ENCODE measurements at regions not wholly inside any gene's neighbourhood (a gene's known extent, or its start where the extent isn't known, plus 50 kb on each side); places are given as distances from the start of the nearest gene placed in this dataset.

DNA sequence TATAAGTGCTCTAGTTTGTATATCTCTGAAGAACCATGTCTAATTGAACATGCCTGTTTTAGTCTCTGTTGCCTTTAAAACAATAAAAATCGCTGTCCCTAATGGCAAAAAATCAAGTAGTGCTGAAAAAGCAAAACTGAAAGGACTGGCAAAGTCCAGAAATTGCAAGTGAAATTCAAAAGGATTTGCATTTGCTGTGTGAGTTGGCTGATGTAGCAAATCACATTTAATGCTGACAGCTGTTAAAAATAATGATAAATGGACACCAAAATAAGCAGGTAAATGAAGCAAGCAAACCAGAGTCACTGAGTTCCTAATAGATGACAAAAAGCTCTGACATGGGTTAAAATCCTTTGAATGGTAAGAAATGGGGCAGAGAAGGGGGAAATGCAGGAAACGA, 874.1 kb downstream of the GRM8 start:
- DNase-seq = no peak

DNA sequence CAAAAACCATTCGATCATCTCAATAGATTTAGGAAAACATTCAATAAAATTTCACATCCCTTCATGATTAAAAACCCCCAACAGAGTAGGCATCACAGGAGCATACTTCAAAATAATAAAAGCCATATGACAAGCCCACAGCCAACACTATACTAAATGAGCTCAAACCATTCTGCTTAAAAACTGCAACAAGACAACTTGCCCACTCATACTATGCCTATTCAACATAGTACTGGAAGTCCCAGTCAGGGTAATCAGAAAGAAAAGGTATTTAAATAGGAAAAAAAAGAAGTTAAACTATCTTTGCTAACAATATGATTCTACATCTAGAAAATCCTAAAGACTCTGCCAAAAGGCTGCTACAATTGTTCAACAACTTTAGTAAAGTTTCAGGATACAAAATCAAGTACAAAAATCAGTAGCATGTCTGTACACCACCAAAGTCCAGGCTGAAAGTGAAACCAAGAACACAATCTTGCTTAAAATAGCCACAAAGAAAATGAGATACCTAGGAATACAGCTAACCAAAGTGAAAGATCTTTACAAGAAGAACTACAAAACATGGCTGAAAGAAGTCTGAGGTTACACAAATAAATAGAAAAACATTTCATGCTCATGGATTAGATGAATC, 882.6 kb downstream of the GRM8 start:
- DNase-seq = no peak

DNA sequence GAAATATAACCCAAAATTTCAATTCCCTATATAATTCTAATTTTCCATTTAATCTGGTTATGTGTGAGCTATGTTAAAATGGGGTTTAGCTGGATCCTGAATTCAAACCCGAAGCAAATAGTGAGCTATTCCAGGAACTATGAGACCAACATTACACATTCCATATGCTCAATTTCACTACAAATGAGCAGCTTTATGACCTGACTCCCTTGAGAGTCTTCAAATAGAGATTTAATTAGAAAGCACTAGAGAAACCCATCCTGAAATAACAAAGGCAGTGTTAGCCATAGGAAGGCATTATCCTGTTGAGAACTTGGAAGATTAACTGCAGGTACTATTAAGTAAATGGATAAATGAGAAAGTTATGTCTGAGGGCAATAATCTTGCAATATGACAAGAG, 890.0 kb downstream of the GRM8 start:
- no peak for DNase-seq

DNA sequence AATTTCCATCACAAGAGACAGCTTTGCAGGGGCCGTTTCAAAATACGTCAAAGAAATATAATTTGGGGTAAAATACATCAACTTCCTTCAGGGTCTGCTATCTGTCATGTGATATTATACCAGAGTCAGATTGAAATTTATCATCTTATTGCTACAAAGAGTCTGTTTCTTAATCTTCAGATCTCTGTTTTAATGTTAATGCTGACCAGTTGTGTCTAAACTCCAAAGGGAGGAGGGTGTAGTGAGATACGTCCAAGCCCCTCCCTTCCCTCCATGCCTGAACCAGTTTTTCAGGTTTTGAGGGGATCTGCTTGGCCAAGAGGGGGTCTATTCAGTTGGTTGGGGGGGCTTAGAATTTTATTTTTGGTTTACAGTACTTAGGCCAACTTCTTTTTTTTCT, 891.6 kb downstream of the GRM8 start:
- DNase-seq = no peak

DNA sequence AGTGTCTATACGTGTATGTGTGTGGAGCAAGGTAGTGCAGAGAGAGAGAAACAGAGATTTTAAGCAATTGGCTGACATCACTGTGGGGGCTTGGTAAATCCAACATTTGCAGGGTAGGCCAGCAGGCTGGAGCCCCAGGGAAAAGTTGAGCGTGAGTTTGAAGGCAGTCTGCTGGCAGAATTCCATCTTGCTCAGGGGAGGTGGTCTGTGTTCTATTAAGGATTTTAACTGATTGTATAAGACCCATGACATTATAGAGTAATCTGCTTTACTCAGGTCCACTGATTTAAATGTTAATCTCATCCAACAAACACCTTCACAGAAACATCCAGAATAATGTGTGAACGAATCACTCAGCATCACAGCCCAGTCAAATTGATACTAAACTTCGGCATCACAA, 912.9 kb downstream of the GRM8 start:
- no peak for DNase-seq

DNA sequence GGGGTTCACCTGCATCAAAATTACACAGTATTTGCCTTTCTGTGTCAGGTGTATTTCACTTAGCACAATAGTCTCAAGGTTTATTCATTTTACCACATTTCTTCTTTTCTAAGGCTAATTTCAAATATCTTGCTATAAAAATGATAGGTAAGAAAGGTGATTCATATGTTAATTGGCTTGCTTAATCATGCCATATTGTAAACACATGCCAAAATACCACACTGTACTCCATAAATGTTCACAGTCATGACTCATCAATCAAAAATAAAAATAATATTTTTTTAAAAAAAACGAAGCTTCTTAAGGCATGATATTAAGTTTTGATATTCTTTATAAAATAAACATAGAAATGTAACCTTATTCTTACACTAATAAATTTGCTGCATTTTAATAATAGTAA, 947.1 kb downstream of the GRM8 start:
- no peak for DNase-seq

DNA sequence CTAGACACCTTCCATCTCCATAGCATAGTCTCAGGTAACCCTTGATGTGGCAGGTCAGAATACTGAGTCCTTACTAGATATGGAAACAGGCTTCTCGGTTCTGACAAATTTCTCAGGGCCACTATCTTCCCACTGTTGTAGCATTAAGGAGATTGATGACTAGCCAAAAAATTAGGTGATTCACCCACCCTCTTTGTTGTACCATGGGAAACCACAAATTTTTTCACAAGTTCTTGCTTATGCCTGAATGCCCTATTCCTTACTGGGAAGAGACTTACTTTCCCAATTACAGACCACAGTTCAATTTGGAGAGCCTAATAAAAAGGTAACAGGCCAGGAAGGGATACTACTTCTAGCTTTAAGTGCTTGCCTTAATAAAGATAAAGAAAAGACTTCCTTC, 948.8 kb downstream of the GRM8 start:
- no peak for DNase-seq

DNA sequence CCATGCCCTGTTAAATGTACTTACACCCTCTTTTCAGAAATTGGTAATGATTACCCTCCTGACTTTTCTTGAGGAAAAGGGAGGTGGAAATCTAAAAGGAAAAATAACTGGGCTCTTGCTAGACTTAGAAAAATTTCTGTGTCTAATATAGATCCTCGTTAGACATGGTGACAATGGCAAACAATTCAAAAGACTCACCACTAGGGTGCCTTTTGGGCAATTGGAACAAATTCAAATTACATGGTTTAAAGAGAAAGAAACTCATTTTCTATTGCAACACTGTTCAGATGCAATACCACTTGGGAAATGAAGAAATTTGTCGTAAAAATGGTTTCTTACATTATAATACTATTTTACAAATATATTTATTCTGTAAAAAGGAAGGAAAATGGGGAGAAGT, 950.1 kb downstream of the GRM8 start:
- DNase-seq = no peak

DNA sequence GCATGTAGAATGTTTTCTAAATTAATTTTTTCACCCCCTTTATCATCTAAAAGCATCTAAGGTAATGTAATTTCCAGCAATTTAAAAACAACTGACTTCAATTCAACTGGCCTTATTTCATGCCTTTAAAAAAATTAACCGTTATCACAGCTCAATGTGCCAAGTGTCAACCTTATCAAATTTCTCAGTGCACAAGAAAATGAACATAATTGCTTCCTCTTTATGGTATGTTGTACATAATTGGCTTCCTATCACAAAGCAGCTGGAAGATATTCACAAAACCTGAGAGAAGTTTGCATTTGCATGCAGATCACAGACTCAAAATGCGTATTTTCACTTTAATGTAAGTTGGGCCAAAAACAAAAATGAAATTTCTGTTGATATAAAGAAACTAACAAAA, 966.4 kb downstream of the GRM8 start:
- DNase-seq = no peak

DNA sequence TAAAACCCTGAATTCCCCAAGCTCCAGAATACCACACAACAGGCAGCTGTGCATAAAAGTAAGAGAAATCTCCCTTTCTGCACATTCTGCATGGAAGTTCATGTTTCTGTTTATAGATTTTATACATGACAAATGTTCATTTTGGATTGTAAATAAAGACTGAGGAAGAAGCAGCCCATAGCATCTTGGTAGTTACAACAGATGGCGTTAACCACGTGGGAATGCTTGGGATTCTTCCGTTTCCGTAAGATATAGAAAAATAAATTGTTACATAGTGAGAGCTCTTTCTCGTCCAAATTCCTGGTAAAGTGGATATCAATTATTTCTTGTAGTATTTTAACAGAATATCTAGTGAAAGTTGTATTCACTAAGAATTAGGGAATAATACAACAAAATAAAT, 1016.5 kb downstream of the GRM8 start:
- no peak for DNase-seq

DNA sequence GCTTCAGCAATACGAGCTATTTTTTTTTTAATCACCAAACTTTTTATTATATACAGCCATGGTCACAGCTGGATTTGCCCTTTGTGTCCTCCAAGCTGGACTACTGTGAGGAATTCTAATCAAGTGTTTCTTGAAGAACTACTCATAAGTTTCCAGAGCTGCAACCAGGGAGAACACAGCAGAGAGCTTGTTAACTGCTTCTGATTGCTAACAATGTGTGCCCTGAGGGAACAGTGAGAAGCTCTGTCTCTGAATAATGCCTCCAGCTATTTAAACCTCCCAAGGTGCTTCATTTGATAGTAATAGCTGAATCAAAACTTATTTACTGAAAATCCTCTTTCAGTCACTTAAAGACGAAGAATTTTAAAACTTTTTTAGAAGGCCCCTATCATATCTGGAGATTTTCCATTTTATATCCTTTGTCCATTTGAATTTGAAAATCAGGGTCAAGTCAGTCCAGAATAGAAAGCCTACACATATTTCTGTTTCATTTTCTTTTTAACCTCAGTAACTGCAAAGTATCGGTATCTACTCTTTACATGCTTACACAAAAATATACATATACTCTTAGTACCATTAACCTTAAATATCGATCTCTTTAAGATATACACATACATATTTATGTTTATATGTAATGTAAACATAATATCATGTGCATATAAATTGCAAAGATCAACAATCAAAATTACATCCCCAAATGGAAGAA, 1024.2 kb downstream of the GRM8 start:
- no peak for DNase-seq

DNA sequence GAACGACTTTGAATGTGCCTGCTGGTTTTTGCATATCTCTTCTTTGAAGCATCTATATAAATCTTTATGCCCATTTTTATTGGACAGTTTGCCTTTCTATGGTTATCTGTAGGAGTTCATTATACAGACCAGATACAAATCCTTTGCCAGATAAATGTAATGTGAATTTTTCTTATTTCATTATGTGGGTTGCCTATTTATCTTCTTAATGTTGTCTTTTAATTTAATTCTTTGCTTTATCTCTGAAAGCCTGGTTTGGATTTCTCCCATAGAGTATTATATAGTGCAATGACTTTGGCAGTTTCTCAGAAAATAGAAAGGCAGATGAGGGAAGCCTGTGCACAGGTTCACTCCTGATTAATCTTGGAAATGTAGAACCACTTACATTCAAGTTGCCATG, 1025.1 kb downstream of the GRM8 start:
- DNase-seq = no peak

DNA sequence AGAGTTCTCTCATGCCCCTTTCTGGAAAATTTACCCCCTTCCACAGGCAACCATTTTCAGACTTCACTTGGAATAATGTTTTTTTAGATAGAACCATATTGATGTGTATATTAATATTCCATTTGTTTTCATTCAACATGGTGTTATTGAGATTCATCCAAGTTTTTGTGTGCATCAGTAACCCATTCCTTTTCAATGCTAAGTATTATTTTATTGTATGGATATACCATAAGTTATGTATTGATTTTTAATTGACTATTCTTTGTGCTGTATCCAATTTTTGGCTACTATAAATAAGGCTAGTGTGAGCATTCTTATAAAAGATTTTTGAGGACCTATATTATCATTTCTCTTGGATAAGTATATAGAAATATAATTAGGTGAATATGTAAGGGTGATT, 1025.7 kb downstream of the GRM8 start:
- no peak for DNase-seq

DNA sequence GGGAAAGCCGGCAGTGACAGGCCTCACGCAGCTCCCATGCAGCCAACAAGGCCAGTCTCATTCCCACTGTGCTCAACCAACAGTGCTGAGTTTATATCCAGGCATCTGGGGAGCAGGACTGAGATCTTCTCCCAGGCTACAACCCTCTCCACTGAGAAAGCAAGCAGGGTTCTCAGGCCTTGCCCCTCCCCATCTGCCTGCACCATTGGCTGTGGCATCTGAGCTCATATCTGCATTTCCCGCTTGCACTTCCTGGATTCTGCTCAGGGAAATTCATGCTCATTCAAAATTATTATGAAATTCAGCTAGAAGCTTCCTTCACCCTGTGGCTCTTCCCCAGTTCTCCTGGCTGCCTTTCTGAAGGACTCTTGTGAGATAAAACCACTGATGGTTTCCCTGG, 1029.0 kb downstream of the GRM8 start:
- DNase-seq = no peak

DNA sequence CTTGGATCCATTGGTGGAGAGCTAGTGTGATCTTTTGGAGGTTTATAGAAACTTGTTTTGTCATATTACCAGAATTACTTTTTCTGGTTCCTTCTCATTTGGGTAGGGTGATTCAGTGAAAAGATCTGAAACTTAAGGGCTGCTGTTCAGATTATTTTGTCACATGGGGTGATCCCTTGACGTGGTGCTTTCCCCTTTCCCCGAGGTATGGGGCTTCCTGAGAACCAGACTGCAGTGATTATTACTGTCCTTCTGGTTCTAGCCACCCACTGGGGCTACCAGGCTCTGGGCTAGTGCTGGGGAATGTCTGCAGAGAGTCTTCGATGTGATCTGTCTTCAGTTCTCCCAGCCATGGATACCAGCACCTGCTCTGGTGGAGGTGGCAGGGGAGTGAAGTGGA, 1030.0 kb downstream of the GRM8 start:
- DNase-seq = no peak

DNA sequence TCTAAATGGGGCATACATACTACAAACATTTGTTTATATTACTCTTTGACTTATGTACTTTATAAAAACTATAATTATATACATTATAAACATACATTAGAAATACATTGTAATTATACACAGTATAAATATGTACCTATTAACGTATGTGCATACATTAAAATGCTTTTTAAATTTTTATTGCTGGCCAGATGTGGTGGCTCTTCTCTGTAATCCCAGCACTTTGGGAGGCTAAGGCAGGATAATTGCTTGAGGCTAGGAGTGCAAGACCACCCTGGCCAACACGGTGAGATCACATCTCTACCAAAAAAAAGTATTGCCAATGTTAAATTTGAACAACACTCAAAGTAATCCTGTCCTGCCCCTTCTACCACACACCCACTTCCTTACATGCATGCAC, 1037.0 kb downstream of the GRM8 start:
- DNase-seq = no peak

DNA sequence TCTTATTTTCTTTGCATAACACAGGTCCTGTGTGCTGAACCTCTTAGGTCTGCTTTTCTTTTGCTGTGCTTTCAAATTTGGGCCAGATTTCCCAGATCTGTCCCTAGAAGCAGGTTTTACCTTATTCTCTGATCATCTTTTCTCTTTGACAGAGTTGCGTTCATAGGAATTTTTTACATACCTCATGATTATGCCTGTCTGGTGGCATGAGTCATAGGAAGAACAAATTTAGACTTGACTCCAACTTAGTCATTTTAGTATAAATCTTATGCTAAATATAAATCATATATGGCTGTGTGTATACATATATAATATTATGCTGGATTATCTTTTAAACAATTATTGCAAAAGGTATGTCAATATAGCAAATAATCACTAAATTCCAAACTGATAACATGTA, 1038.9 kb downstream of the GRM8 start:
- DNase-seq = no peak

DNA sequence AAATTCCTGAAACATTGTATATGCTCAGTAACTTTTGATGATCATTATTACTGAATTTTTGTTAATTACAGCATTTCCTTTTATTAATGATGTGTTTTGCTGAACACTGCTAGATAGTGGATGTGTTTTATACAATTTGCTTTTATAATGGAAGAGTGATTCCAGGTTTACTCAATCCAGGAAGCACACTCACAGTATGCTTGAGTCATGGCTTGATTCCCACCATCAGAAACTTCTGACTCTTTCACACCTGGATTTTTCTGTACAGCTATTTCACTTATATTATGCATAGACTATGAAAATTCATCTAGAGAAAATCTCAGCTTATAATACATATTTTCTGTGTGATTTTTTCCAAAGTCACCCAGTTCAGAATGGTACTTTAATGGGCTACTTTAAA, 1040.9 kb downstream of the GRM8 start:
- no peak for DNase-seq

DNA sequence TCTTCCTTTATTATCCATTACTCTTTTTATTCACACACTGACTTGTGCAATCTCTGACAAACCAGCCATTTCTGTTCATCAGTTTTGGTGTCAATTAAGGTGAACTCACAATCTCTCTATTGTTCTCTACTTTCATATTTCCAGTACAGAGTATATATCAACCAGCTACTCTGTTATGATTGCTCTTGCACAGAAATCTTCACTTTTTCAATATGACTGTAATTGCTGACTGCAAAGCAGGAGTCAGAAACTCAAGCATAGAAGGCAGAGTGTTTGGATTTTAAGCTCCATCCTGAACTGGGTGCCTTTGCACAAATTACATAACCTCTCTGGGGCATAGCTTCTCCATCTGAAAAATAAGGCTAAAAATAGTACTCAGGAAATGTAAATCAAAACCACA, 1042.0 kb downstream of the GRM8 start:
- DNase-seq = no peak

DNA sequence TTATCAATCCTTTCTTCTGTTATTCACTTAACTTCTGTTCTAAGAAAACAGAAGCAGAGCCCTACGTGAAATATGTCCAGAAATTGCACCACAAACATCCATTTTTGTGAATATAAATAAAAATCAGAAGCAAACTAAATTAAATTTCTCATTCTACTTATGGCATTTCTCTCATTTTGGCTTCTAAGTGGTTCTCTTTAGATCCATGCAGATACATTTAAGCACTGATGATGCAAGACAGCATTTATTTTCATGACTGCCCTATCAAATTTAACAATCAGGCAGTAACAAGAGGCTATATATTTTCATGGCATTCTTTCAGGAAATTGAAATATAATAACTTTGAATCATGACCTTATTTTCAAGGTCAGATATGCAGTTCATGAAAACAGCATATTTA, 1049.6 kb downstream of the GRM8 start:
- DNase-seq = no peak

DNA sequence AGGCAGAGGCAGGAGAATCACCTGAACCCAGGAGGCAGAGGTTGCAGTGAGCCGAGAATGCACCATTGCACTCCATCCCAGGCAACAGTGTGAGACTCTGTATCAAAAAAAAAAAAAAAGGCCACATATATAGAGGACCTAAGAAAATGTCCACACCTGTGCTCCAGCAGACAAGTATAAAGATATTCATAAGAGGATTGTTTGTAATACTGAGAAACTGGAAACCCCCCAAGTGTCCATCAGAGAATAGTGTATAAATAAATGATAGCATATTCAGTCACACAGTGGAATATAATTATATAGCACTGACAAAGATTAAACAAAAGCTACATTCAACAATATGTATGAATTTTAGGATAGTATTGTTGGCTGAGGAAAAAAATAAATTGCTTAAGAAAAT, 1050.6 kb downstream of the GRM8 start:
- DNase-seq = no peak

DNA sequence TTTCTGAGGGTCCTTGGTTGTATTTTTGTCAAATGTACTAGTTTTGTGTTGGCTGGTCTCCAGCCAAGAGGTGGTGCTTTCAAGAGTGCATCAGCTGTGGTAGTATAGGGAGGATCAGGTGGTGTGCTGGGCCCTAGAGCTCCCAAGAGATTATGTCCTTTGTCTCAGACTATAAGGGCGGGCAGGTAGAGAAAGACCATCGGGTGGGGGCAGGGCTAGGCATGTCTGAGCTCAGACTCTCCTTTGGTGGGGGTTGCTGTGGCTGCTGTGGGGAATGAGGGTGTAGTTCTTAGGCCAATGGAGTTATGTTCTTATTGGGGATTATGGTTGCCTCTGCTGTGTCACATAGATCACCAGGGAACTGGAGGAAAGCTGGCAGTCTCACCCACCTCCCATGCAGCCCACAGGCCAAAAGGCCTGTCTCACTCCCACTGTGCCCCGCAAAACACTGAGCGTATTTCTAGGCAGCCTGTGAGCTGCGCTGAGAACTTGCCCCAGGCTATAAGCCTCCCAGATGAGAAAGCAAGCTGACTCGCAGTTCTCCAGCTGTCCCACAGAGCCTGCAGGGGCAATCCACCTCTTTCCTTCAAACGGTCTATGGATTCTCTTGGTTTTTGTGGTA, 1066.7 kb downstream of the GRM8 start:
- no peak for DNase-seq

DNA sequence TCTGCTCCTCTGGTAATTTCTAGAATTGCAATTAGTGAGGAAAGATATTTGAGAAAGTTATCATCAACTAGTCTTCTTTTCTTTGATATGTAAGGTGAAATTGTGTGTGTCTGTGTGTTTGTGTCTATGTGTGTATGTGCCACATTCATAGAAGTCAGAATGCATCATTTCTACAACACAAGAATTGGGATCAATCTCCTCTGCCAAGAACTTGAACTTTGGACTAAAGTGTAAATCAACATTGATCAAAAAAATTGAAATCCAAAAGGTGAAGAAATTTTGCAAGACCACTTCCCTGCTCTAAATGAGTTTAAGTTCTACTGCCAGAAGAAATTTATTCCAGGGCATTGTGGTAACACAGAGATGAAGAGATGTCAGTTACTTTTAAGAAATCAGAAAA, 1072.8 kb downstream of the GRM8 start:
- no peak for DNase-seq

DNA sequence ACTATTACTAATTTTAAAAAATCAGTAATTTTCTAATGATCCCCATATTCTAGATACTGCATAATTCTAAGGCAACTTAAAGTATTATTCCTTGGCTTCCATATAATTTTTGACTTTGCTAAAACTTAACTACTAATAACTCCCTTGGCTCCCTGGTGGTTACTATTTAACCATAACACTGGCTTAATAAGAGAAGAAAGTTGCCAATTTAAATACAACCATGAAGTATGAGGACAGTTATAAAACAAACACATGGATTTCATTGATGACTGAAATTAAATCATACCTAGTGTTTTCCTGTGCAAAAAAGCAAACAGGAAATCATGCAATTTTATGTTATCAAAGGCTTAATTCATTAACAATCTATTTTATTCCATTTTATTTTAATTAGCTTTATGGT, 1073.9 kb downstream of the GRM8 start:
- no peak for DNase-seq

DNA sequence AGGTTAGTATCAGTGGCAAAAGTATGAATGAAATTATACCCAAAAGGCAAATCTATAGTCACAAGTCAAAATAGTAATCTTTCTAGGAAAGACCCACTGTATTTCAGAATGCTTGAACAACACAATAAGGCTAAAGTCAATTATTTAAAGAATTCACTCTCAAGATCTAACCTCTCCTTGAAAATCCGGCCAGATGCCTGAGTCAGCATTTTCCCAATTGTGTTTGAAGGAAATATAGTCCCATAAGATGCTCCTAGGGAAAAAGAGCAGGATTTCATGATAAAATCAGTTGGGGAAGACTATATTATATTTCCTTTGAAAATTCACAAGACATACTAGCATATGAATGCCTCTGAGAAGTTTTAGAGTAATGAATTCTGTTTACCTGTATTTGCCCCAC, 1075.0 kb downstream of the GRM8 start:
- DNase-seq = no peak
